GM12874 (cell line): ENCODE measurements at regions not wholly inside any gene's neighbourhood (a gene's known extent, or its start where the extent isn't known, plus 50 kb on each side); places are given as distances from the start of the nearest gene placed in this dataset.

Experiments used
- TF ChIP-seq, protein P1 (sequence below): IDR thresholded peaks from 2 replicates; pipeline ENCODE4 v1.5.1; 2011; ENCODE audit warnings: low read depth, mild to moderate bottlenecking, control low read depth, low read length, moderate library complexity; ENCODE audit not compliant: insufficient read depth

DNA sequence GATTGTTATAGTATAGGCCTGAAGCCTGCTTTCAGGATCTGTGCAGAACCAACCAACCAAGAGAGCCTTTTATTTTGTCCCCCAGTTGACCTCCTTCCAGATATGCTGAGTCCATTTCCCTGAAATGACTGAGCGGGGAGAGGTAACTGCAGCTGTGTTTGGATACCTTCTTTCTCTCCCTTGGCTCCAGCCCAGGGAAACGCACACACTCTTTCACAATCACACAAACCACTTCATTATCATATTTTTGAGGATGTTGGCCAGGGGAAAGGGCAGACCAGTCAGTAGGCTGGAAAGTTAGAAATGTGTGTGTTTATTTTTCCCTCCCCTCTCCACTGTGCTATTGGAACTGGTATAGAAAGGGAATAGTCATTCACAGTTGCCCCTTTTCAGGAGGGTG is 417.7 kb upstream of the TBL1XR1 start:
- TF ChIP-seq, protein P1, sequence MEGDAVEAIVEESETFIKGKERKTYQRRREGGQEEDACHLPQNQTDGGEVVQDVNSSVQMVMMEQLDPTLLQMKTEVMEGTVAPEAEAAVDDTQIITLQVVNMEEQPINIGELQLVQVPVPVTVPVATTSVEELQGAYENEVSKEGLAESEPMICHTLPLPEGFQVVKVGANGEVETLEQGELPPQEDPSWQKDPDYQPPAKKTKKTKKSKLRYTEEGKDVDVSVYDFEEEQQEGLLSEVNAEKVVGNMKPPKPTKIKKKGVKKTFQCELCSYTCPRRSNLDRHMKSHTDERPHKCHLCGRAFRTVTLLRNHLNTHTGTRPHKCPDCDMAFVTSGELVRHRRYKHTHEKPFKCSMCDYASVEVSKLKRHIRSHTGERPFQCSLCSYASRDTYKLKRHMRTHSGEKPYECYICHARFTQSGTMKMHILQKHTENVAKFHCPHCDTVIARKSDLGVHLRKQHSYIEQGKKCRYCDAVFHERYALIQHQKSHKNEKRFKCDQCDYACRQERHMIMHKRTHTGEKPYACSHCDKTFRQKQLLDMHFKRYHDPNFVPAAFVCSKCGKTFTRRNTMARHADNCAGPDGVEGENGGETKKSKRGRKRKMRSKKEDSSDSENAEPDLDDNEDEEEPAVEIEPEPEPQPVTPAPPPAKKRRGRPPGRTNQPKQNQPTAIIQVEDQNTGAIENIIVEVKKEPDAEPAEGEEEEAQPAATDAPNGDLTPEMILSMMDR, result no peak

DNA sequence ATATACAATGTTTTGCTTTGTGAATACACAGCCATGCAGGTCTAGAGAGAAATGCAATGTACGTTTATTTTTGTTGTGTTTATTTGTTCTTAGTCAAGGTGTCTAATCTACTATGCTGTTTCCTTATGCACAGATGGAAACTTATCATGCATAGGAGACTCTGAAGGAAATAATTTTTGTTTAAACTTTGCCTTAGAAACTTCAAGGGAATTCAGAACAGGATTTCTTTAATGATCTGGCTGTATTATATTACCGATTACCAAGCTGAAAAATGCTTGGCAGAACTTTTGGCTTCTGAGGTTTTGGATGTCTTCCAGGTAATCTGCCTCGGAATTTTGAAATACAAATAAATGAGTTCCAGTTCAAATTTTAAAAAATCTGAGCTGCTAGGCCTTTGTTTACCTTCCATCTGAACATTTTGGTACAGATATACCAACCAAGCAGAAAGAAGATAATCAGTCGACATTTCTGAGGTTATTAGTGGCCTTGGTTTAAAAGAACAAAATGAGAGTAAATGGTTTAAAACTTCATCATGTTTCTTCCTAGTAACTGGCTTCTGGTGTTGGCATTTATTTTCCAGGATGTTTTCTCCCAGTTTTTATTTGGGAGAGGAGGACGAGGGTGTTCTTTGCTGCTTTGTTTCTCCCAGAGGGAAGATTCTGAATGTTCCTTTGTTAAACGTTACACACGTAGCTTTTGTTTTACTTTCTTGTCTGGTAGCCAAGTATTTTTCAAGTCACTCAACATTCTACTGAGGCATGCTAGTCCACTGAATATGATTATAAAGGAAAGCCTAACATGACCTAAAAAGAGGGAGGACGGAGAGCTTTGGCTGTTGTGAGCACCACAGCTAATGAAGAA is 421.8 kb upstream of the TBL1XR1 start:
- TF ChIP-seq, protein P1, result no peak

DNA sequence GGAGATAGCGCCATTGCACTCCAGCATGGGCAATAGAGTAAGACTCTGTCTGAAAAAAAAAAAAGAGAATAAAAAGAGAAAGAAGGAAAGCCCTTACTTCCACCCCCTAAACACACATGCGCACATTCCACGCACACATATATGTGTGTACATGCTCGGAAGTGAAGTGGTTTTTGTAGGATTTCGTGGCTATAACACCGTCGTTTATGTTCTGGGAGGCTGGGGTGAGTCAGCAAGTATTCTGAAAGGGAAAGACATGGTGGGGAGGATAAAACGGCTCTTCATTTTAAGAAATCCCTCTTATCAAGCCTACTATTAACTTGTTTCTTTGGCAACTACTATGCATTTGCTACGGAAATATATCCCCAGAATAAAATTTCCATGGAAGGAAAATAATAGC is 422.8 kb upstream of the TBL1XR1 start:
- TF ChIP-seq, protein P1, result no peak

DNA sequence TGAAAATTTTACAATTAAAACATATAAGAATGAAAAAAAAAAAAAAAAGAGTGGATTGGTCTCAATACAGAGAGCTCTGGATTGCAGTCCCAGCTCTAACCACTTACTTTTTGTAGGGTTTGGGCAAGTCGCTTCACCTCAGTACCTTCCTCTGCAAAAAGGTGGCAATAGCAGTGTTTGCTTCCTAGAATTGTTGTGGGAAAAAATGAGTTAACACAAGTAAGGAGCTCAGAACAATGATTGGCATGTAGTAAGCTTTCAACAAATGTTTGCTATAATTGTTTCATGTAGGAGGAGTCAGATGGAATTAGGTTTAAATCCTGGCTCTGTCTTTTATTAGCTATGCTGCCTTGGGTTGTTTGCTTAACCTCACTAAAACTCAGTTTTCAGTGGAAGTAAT is 425.2 kb upstream of the TBL1XR1 start:
- TF ChIP-seq, protein P1, result no peak

DNA sequence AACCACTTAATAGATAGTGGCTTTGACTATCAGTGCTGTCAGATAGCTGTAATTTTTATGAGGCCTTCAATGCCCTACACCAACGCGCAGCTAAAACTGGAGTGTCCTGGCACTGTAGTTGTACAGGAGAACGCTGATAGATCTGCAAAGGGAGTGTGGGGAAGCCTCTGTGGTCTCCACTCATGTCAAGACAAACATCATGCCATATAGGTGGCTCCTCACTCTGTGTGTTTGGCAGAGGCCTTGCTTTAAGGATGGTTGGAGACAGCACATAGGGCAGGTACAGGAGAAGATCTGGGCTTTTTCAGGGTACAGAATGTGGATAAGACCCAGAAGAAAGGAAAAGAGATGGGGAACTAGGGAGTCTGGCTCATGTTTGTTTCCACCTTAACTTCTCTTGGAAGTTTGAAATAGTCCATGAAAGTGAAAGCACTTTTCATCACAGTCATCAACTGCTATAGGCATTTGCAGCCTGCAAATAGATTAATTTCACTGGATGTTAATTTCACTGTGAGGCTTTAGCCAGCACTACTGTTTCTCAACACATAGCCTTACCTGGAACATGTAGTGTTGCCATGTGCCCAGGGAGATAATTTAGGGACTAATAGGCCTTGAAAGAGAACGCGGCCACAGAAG is 425.8 kb upstream of the TBL1XR1 start:
- TF ChIP-seq, protein P1, result no peak

DNA sequence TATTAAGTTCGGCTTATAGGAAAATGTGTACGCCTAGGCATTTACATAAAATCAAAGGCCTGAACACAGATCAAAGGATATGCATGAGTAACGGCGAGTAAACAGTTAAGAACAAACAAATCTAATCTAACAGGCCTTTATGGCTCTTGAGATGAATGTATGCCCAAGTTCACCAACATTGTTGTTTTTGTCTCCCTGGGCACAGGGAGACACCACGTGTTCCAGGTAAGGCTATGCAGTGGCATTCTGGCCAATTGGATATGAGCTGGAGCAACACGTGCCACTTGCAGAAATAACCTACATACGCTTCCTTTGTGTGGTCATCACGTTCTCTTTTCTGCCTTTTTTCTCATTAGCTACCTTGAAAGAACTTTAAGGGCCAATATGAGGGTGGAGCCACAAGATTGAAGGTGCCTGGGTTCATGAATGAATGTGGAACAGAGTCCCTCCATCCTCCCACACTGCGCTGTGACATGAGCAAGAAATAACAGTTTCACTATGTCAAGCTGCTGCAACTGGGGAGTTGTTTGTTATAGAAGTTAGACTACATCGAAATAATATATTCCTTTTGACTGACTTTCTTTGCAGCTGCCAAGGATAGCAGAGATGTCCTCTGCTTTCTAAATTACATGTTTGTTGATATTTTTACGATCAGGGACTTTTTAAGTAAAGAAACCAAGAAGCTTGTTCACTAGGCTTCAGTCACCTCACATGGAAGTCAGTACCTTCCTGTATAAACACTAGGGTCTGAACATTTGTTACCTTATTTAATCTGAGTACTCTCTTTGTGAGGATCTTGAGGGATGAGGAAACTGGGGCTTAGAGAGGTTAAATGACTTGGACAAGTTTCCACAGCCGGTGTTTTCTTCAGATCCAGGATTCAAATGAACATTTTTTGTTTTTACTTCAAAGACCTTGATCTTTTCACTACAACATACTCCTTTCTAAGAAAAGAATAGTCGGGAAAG is 427.5 kb upstream of the TBL1XR1 start:
- TF ChIP-seq, protein P1, result no peak

DNA sequence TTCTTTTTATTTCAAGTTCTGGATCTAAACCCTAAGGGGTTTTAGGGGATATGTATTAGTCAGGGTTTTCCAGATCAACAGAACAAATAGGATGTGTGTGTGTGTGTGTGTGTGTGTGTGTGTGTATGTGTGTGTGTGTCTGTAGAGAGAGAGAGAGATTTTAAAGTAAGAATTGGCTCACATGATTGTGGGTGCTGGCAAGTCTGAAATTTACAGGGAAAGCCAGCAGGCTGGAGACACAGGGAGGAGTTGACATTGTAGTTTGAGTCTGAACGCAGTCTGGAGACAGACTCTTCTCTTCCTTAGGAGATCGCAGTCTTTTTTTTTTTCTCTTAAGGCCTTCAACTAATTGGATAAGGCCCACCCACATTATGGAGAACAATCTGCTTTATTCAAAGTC is 428.8 kb upstream of the TBL1XR1 start:
- TF ChIP-seq, protein P1, result no peak
